IPS-18c (cell line): ENCODE measurements at regions not wholly inside any gene's neighbourhood (a gene's known extent, or its start where the extent isn't known, plus 50 kb on each side); places are given as distances from the start of the nearest gene placed in this dataset.

ENCODE experiments used
- H3K4me3 ChIP-seq: 2 replicates; pipeline ENCODE4 v1.7.0; 2013; ENCODE audit warnings: low read depth, mild to moderate bottlenecking, low read length, moderate library complexity; ENCODE audit not compliant: insufficient read depth
- H3K9me3 ChIP-seq: one replicate; pipeline ENCODE4 v1.6.1; 2013; ENCODE audit warnings: mild to moderate bottlenecking, low read length, moderate library complexity; ENCODE audit not compliant: control insufficient read depth, insufficient read depth

- Histone ChIP-seq H3K4me3 (no peak overlapping the region), H3K9me3 (peaks cover 6% of the 10 kb centered on the region)
Measured at GRCh38 chrX:45716750-45717149, 516.1 kb upstream of the DIPK2B start.

- Histone ChIP-seq H3K4me3 (no peak overlapping the region), H3K9me3 (peaks cover 6% of the 10 kb centered on the region)
Measured at GRCh38 chrX:45715748-45716147, 515.1 kb upstream of the DIPK2B start.

- no peak overlapping the region for H3K4me3 ChIP-seq
- peaks cover 6% of the 10 kb centered on the region for H3K9me3 ChIP-seq
Measured at GRCh38 chrX:45714866-45715265, 514.2 kb upstream of the DIPK2B start.

GRCh38 chrX:45712067-45712466 is 511.4 kb upstream of the DIPK2B start:
- Histone ChIP-seq H3K9me3 (peaks cover 2% of the 10 kb centered on the region), H3K4me3 (no peak overlapping the region)

- Histone ChIP-seq H3K9me3 (peaks cover under 1% of the 10 kb centered on the region), H3K4me3 (no peak overlapping the region)
Measured at GRCh38 chrX:45711231-45711630, 510.6 kb upstream of the DIPK2B start.

GRCh38 chrX:45710081-45710801 is 509.6 kb upstream of the DIPK2B start:
- Histone ChIP-seq H3K4me3 (no peak overlapping the region), H3K9me3 (peaks cover 2% of the 10 kb centered on the region)

- H3K9me3 ChIP-seq, result peaks cover 2% of the 10 kb centered on the region
- no peak overlapping the region for H3K4me3 ChIP-seq
Measured at GRCh38 chrX:45709381-45709780, 508.7 kb upstream of the DIPK2B start.

- Histone ChIP-seq H3K9me3 (peaks cover 4% of the 10 kb centered on the region), H3K4me3 (no peak overlapping the region)
Measured at GRCh38 chrX:45699158-45699557, 498.5 kb upstream of the DIPK2B start.

GRCh38 chrX:45697591-45697990 is 496.9 kb upstream of the DIPK2B start:
- no peak overlapping the region for H3K4me3 ChIP-seq
- peaks cover 4% of the 10 kb centered on the region for H3K9me3 ChIP-seq

GRCh38 chrX:45696736-45697135 is 496.1 kb upstream of the DIPK2B start:
- Histone ChIP-seq H3K9me3 (peaks cover 4% of the 10 kb centered on the region), H3K4me3 (no peak overlapping the region)

GRCh38 chrX:45689971-45690370 is 489.3 kb upstream of the DIPK2B start:
- H3K4me3 ChIP-seq, result no peak overlapping the region
- H3K9me3 ChIP-seq, result no peaks in the 10 kb centered on the region

GRCh38 chrX:45683914-45684313 is 483.2 kb upstream of the DIPK2B start:
- peaks cover 10% of the 10 kb centered on the region for H3K9me3 ChIP-seq
- H3K4me3 ChIP-seq, result no peak overlapping the region

GRCh38 chrX:45681891-45682290 is 481.2 kb upstream of the DIPK2B start:
- Histone ChIP-seq H3K9me3 (peaks cover 10% of the 10 kb centered on the region), H3K4me3 (no peak overlapping the region)

GRCh38 chrX:45669715-45670340 is 469.2 kb upstream of the DIPK2B start:
- no peak overlapping the region for H3K4me3 ChIP-seq
- H3K9me3 ChIP-seq, result peaks cover 15% of the 10 kb centered on the region

GRCh38 chrX:45668686-45669443 is 468.2 kb upstream of the DIPK2B start:
- H3K4me3 ChIP-seq, result no peak overlapping the region
- H3K9me3 ChIP-seq, result peaks cover 16% of the 10 kb centered on the region

GRCh38 chrX:45667666-45668065 is 467.0 kb upstream of the DIPK2B start:
- Histone ChIP-seq H3K9me3 (peaks cover 7% of the 10 kb centered on the region), H3K4me3 (no peak overlapping the region)

GRCh38 chrX:45664727-45665290 is 464.1 kb upstream of the DIPK2B start:
- H3K9me3 ChIP-seq, result peaks cover 7% of the 10 kb centered on the region
- no peak overlapping the region for H3K4me3 ChIP-seq

GRCh38 chrX:45660477-45660876 is 459.8 kb upstream of the DIPK2B start:
- H3K9me3 ChIP-seq, result peaks cover 11% of the 10 kb centered on the region
- H3K4me3 ChIP-seq, result no peak overlapping the region
